A673 (cell line): ENCODE measurements at regions not wholly inside any gene's neighbourhood (a gene's known extent, or its start where the extent isn't known, plus 50 kb on each side); places are given as distances from the start of the nearest gene placed in this dataset.

Experiments
- CTCF ChIP-seq: fragments of 300-800, 200-600 bp; sonication (generic); conservative IDR thresholded peaks from 2 replicates; pipeline ENCODE4 v1.5.1; 2017; ENCODE audit warnings: low read depth, mild to moderate bottlenecking, antibody characterized with exemption, low read length, moderate library complexity, mixed read lengths
- EZH2 ChIP-seq: fragments of 200-600 bp; sonication (generic); IDR thresholded peaks from 2 replicates; pipeline ENCODE4 v1.6.1; 2017; ENCODE audit warnings: borderline replicate concordance, low read depth, mild to moderate bottlenecking, mixed read lengths, antibody characterized with exemption, low read length; ENCODE audit not compliant: poor library complexity, severe bottlenecking

- TF ChIP-seq CTCF (no peak), EZH2 (no peak)
Observed at GRCh38 chr21:38716942-38717341, 88.8 kb upstream of the ETS2 start.
